H4 (cell line): ENCODE measurements at regions not wholly inside any gene's neighbourhood (a gene's known extent, or its start where the extent isn't known, plus 50 kb on each side); places are given as distances from the start of the nearest gene placed in this dataset.

Source experiments
- DNase-seq: peaks from one replicate; pipeline ENCODE4 v3.0.0-alpha.2; 2015; ENCODE audit warnings: low spot score

DNA sequence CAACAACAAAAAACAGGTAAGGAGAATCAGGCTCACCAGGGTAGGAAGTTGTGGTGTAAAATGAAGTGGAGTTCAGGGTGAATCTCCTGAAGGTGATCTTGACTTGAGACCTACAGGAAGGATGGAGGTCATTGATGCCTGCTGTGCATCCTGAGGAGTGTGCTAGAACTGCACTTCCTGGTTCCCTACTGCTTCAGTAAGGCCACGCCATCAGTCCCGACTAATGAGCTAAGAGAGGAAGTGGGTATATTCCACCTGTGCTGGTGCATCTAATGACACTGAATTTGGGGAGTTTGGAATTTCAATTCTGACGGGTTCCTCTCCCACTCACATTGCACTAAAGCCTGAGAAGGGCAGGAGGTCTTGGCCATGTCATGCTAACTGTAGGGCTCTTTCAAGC lies 349.3 kb upstream of the SLC14A2 start:
- DNase-seq = no peak

GRCh38 chr18:45267622-45268021 lies 347.7 kb upstream of the SLC14A2 start:
- no peak for DNase-seq

DNA sequence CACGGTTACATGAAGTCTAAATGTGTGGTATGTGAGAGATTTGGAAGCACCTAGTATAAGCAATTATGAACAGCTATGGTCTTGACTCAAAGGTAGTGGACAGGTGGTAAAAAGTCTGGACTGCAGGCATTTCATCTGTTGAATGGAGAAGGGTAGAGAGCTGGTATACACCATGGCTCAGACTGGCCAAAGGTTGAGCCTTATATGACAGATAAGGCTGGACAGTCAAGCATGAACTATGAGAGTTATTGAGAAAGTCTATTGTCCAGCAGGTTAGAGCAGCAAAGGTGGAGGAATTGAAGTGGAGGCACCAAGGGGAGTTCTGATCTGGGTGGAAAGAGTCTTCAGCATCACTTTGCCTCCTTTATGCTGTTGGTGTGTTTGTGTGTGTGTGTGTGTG lies 346.7 kb upstream of the SLC14A2 start:
- no peak for DNase-seq

- DNase-seq = no peak
Measured at GRCh38 chr18:45270289-45270771, 344.9 kb upstream of the SLC14A2 start.

- DNase-seq = no peak
Measured at GRCh38 chr18:45274026-45274425, 341.2 kb upstream of the SLC14A2 start.

- no peak for DNase-seq
Measured at GRCh38 chr18:45275367-45276113, 339.7 kb upstream of the SLC14A2 start.

GRCh38 chr18:45276878-45277277 lies 338.4 kb upstream of the SLC14A2 start:
- no peak for DNase-seq

DNA sequence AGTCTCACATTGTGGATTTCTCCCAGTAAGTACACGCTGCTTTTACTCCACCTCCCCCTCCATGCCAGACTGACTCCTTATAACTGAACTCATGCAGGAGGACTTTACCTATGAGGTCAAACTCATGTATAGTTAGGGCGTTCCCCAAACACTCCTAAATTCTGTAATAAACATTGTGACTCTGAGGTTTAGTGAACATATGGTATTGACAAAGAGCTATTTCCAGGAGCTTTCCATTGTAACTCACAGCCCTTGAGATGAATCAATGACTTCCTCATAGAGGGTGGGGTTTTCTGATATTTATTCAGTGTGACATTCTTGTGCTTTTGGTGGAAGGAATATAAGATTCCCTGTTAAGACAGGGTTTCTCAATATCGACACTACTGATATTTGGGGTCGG lies 337.4 kb upstream of the SLC14A2 start:
- DNase-seq = no peak

- DNase-seq = no peak
Measured at GRCh38 chr18:45280481-45281276, 334.6 kb upstream of the SLC14A2 start.

- DNase-seq = peak; percentile 23
Measured at GRCh38 chr18:45282101-45282812, 333.0 kb upstream of the SLC14A2 start.

DNA sequence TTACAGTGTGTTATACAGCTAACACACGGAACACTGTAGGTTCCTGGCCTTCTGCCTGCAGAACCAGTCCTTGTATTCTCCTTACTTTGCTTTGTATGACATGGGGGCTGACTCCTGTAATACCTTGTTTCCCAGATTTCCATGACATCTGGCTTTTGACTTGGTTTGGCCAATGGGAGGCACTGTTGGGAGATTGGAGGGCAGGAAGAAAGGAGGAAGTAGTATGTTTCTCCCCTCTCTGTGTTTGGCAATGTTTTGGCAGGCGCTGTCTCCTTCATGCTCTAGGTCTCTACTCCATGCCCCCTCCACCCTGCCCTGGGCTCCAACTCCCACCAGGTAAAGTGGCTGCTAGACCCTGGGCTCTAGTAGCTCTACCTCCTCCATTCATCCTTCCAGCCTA lies 331.1 kb upstream of the SLC14A2 start:
- no peak for DNase-seq

- no peak for DNase-seq
Measured at GRCh38 chr18:45284851-45285250, 330.4 kb upstream of the SLC14A2 start.

DNA sequence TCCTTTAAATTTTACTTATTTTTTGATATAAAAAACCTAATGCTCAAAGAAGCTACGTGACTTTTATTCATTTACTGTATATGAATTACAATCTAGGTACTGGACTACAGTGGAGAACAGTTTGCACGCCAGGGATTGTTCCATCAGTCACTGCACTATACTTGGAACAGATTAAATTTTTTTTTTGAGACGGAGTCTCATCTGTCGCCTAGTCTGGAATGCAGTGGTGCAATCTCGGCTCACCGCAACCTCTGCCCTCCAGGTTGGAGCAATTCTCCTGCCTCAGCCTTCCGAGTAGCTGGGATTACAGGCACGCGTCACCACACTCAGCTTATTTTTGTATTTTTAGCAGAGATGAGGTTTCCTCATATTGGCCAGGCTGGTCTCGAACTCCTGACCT lies 330.0 kb upstream of the SLC14A2 start:
- no peak for DNase-seq

DNA sequence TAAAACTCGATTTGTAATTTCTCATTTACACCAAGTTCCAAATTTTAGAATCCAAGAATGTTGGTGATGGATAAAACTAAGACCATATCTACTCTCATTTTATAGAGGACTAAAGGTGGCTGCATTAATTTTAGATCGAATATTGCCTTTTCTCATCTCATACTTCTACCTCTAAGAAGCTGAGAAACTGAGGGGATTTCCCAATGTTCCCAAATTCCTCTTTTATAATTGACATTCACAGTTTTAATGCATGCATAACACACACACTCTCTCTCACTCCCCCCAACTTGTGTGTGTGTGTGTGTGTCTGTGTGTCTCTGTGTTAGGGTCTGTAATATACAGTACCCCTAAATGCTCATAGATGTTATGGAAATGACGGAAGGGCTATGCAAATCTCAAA lies 328.8 kb upstream of the SLC14A2 start:
- no peak for DNase-seq

DNA sequence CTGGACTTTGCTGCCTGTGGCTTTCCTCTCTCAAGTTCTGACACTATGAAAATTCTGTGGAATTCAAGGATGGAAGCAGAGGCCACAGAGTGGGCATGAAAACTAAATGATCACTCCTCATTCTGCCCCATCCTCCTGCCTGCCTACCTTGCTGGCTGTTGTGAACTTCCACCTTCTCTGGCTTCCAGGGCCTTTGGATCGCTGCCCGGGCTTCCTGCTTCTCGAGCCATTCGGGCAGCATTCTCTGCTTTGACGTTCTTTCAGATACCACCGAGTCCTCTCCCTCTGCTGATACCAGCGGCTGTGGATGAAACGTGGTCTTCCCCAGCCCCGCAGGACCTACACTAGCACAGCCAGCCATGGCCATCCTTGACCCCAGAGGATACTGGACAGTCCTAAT lies 327.7 kb upstream of the SLC14A2 start:
- no peak for DNase-seq

- no peak for DNase-seq
Measured at GRCh38 chr18:45290364-45290763, 324.9 kb upstream of the SLC14A2 start.

DNA sequence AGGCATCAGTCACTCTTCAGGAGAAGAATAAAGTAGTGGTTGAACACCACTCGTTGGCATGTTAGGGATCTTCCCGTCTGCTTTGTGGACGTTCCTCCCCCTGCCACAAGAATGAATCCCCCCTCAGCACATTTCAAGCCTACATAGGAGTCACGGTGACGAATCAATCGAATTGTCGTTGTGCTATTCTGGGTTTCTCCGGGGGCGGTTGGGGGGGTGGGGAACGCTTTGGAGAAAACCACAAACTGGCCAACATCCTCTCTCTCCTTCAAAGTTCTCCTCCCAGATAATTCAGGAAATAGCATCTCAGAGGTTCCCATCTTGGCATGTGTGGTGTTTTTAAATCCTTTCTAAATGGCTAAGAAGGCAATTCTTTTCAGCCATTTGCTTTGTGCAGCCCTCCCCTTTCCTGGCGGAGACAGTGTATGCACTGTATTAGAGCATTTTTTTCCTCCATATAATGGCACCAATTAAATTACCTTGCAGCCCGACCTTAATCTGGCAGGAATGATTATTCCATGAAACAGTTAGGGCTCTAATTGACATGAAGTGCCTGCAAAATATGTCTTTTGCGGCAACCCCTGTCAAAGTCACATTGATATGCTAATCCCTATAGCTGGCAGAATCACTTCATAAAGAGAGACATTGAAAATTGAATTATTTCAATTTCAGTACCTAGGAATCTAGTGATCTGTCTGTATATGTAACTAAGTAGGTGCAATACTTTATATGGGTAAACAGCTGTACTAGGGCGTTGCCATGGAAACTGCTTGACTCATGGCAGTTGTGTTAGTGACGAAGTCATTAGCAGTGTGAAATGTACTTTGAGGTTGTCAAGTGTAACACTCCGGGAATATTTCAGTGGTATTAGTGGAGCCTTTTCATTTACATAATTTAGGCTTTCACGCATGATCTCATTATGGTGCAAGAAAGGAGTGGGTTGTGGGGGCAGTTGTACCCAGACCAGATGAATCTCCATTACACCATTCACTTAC lies 323.4 kb upstream of the SLC14A2 start:
- no peak for DNase-seq

- no peak for DNase-seq
Measured at GRCh38 chr18:45295388-45295787, 319.9 kb upstream of the SLC14A2 start.

GRCh38 chr18:45298986-45299385 lies 316.3 kb upstream of the SLC14A2 start:
- no peak for DNase-seq

- DNase-seq = no peak
Measured at GRCh38 chr18:45303026-45303425, 312.2 kb upstream of the SLC14A2 start.

DNA sequence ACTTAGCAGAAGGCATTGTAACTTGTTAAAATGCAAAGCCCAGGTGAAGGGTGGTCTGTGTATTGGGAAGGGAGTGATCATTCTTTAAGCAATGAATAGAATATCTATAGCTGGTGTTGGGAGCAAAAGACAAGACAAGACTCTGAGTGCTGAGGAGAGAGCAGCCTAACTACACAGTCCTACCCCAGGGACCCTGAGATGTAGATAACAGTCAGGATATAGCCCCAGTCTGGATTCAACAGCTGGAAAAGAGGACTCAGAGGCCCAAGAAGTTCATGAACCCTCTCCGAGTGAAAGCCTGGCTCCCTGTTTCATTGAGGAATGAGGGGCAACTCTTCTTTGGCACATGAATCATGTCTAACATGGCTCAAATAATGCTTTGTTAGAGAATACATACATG lies 310.7 kb upstream of the SLC14A2 start:
- no peak for DNase-seq
